Left lung (tissue), 4 donors: ENCODE measurements at regions not wholly inside any gene's neighbourhood (a gene's known extent, or its start where the extent isn't known, plus 50 kb on each side); places are given as distances from the start of the nearest gene placed in this dataset.

Experiments
- ATAC-seq: fragments of 200-7000 bp; cut with Tn5 transposase; one replicate; pipeline ENCODE4 v1.9.1; 2020; ENCODE audit warnings: moderate library complexity
- DNase-seq, 4 donors: peaks; one replicate each; pipeline ENCODE4 v3.0.0-alpha.2; 2013 to 2020
- H3K27ac ChIP-seq, 2 donors: fragments of 200-600 bp; sonication (generic) in 1 of 2; one replicate each; pipeline versions ENCODE4 v1.5.0 to v1.8.0; 2020 to 2021
- H3K27me3 ChIP-seq, 2 donors: fragments of 200-600 bp; sonication (generic) in 1 of 2; one replicate each; pipeline versions ENCODE4 v1.5.0 to v1.8.0; 2020 to 2021
- H3K36me3 ChIP-seq, 2 donors: fragments of 200-600 bp; sonication (generic) in 1 of 2; one replicate each; pipeline versions ENCODE4 v1.5.0 to v1.8.0; 2020 to 2021
- H3K4me1 ChIP-seq, 2 donors: fragments of 200-600 bp; one replicate each; pipeline ENCODE4 v1.8.0; 2021
- H3K4me3 ChIP-seq, 2 donors: fragments of 200-600 bp; sonication (generic) in 1 of 2; one replicate each; pipeline versions ENCODE4 v1.5.0 to v1.8.0; 2020 to 2021; ENCODE audit warnings: mild to moderate bottlenecking in 1 of 2
- H3K9me3 ChIP-seq, 2 donors: fragments of 200-600 bp; sonication (generic) in 1 of 2; one replicate each; pipeline versions ENCODE4 v1.5.0 to v1.8.0; 2020 to 2021
- intact Hi-C, 2 donors: fragments of 100-400 bp; cut with DNase I; formaldehyde crosslinking; loops; one replicate each; pipeline versions ENCODE4 v1.11.2 to v1.14.2; 2022
- TF ChIP-seq, protein P1 (sequence below), 2 donors: fragments of 200-600 bp; sonication (generic) in 1 of 2; IDR thresholded peaks; one replicate each; pipeline versions ENCODE4 v1.5.0 to v1.8.0; 2021; ENCODE audit warnings: antibody characterized with exemption in 2 of 2
- donor health status: DM: no; HTN: yes; CAD: no.
- donor health status: DM: no; HTN: no; CAD: no.

DNA sequence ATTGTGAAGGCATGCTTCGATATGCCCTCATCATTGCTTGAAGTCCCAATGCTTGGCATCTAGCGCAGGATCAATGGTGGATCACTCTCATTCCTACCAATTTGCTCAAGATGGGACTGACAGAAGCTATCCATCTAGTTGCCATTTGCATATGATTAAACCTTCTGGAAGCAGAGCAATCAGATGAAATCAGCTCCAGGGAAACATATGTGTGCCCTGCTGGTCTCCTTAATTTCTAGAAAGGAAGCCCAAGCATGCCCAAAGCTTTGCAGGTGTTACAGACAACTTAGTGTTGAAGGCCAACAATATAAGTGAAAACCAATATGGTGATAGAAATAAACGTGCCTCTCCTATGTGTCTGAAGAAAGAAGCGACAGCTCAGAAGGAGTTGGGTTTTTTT, 350.0 kb upstream of the ERCC4 start:
- no peak overlapping the region for H3K4me3 ChIP-seq
- H3K27me3 ChIP-seq: peaks cover 0 to 5% of the 10 kb centered on the region in 2 donors
- TF ChIP-seq, protein P1, sequence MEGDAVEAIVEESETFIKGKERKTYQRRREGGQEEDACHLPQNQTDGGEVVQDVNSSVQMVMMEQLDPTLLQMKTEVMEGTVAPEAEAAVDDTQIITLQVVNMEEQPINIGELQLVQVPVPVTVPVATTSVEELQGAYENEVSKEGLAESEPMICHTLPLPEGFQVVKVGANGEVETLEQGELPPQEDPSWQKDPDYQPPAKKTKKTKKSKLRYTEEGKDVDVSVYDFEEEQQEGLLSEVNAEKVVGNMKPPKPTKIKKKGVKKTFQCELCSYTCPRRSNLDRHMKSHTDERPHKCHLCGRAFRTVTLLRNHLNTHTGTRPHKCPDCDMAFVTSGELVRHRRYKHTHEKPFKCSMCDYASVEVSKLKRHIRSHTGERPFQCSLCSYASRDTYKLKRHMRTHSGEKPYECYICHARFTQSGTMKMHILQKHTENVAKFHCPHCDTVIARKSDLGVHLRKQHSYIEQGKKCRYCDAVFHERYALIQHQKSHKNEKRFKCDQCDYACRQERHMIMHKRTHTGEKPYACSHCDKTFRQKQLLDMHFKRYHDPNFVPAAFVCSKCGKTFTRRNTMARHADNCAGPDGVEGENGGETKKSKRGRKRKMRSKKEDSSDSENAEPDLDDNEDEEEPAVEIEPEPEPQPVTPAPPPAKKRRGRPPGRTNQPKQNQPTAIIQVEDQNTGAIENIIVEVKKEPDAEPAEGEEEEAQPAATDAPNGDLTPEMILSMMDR (IDR thresholded peaks at IDR 0.05): no peak

DNA sequence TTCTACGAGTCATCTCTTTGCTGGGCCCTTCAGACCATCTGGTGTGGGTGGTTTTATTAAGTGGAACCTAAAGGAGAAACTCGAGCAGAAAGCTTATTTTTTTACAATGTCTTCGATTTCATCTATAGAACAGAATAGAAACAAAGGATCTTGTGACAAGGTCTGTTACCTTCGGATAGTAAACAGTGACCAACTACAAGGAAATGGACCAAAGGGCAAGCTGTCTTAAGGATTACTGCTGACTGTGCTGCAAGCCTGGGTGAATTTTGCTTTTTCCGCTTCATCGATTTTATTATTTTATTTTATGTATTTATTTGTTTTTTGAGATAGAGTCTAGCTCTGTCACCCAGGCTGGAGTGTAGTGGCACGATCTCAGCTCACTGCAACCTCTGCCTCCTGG, 348.9 kb upstream of the ERCC4 start:
- no peaks in the 10 kb centered on the region for H3K4me1 ChIP-seq
- intact Hi-C loops: no loop called here
- no peaks in the 10 kb centered on the region for H3K9me3 ChIP-seq
- no peak for ATAC-seq
- H3K27me3 ChIP-seq: peaks cover 0 to 5% of the 10 kb centered on the region in 2 donors
- TF ChIP-seq, protein P1 (IDR thresholded peaks at IDR 0.05): no peak
- H3K27ac ChIP-seq: no peak overlapping the region
- no peaks in the 10 kb centered on the region for H3K36me3 ChIP-seq
- no peak for DNase-seq
- no peak overlapping the region for H3K4me3 ChIP-seq

More for the DNA sequence above, 350.0 kb upstream of the ERCC4 start:
- H3K9me3 ChIP-seq: no peaks in the 10 kb centered on the region
- no peak for DNase-seq
- H3K4me1 ChIP-seq: no peaks in the 10 kb centered on the region
- ATAC-seq: no peak
- intact Hi-C loops: no loop called here
- no peaks in the 10 kb centered on the region for H3K36me3 ChIP-seq
- H3K27ac ChIP-seq: no peak overlapping the region

GRCh38 chr16:13573903-13574302, 346.1 kb upstream of the ERCC4 start:
- Histone ChIP-seq H3K27ac (no peak overlapping the region), H3K9me3 (no peaks in the 10 kb centered on the region), H3K4me3 (no peak overlapping the region), H3K36me3 (no peaks in the 10 kb centered on the region), H3K27me3 (peaks cover 0 to 5% of the 10 kb centered on the region in 2 donors), H3K4me1 (no peaks in the 10 kb centered on the region)
- intact Hi-C loops: no loop called here
- ATAC-seq (no peak), DNase-seq (no peak)
- TF ChIP-seq, protein P1 (IDR thresholded peaks at IDR 0.05): no peak

GRCh38 chr16:13586051-13586450, 333.9 kb upstream of the ERCC4 start:
- intact Hi-C loops: no loop called here
- no peaks in the 10 kb centered on the region for H3K9me3 ChIP-seq
- no peak for ATAC-seq

DNA sequence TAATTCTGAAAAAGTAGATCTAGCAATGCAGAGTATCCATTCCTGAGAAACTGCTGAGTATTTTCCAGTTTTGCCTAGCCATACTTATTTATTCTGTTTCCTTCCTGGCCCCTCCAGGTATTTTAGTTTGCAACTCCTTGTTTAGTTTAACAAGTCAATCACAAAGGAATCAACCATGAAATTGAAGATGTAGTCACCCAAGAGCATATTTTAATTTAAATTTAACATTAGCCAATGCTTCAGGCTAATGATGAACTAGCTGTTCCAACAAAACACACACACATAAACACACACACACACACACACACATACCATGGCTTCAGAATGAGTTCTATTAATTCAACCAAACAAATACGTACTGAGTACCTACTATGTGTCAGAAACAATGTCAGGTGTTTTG, 332.8 kb upstream of the ERCC4 start:
- no peak for ATAC-seq
- Histone ChIP-seq H3K36me3 (no peaks in the 10 kb centered on the region), H3K4me3 (no peak overlapping the region), H3K27me3 (no peaks in the 10 kb centered on the region), H3K4me1 (no peaks in the 10 kb centered on the region), H3K27ac (no peak overlapping the region), H3K9me3 (no peaks in the 10 kb centered on the region)
- TF ChIP-seq, protein P1 (IDR thresholded peaks at IDR 0.05): no peak
- no peak for DNase-seq
- intact Hi-C loops: no loop called here

More at GRCh38 chr16:13586051-13586450, 333.9 kb upstream of the ERCC4 start:
- no peaks in the 10 kb centered on the region for H3K4me1 ChIP-seq
- no peak overlapping the region for H3K27ac ChIP-seq
- H3K4me3 ChIP-seq: no peak overlapping the region
- TF ChIP-seq, protein P1 (IDR thresholded peaks at IDR 0.05): no peak
- no peak for DNase-seq
- H3K27me3 ChIP-seq: no peaks in the 10 kb centered on the region
- H3K36me3 ChIP-seq: no peaks in the 10 kb centered on the region
